OCI-LY1 (cell line): ENCODE measurements at regions not wholly inside any gene's neighbourhood (a gene's known extent, or its start where the extent isn't known, plus 50 kb on each side); places are given as distances from the start of the nearest gene placed in this dataset.

Experiments used
- H2AFZ ChIP-seq: fragments of 200-600 bp; sonication (generic), shearing (Covaris generic); 2 replicates; pipeline ENCODE4 v1.6.0; 2014; ENCODE audit warnings: antibody characterized with exemption, mild to moderate bottlenecking, low read length
- H3F3A ChIP-seq: fragments of 200-600 bp; sonication (generic), shearing (Covaris generic); 2 replicates; pipeline ENCODE4 v1.6.0; 2014; ENCODE audit warnings: mild to moderate bottlenecking, antibody characterized with exemption, low read length, moderate library complexity; ENCODE audit not compliant: insufficient read depth
- H3K27ac ChIP-seq: fragments of 200-600 bp; sonication (generic); 2 replicates; pipeline ENCODE4 v1.5.1; 2014; ENCODE audit warnings: low read length, mixed run types, mild to moderate bottlenecking, low read depth; ENCODE audit not compliant: poor library complexity, severe bottlenecking
- H3K27me3 ChIP-seq: fragments of 200-600 bp; sonication (generic); 2 replicates; pipeline ENCODE4 v1.6.0; 2014; ENCODE audit warnings: antibody characterized with exemption, mild to moderate bottlenecking, low read length, moderate library complexity; ENCODE audit not compliant: insufficient read depth
- H3K36me3 ChIP-seq: fragments of 200-600 bp; sonication (generic); 2 replicates; pipeline ENCODE4 v1.6.1; 2014; ENCODE audit warnings: mild to moderate bottlenecking, antibody characterized with exemption, low read length, moderate library complexity, mixed read lengths; ENCODE audit not compliant: insufficient read depth
- H3K4me1 ChIP-seq: fragments of 200-600 bp; sonication (generic); 2 replicates; pipeline ENCODE4 v1.5.1; 2014; ENCODE audit warnings: mild to moderate bottlenecking, low read length, moderate library complexity; ENCODE audit not compliant: insufficient read depth, severe bottlenecking
- H3K4me2 ChIP-seq: fragments of 200-600 bp; sonication (generic), shearing (Covaris generic); 2 replicates; pipeline ENCODE4 v1.6.1; 2014; ENCODE audit warnings: low read length
- H3K4me3 ChIP-seq: fragments of 200-600 bp; sonication (generic); 2 replicates; pipeline ENCODE4 v1.5.1; 2014; ENCODE audit warnings: low read length, low read depth, mild to moderate bottlenecking, mixed read lengths; ENCODE audit not compliant: poor library complexity, severe bottlenecking
- H3K79me2 ChIP-seq: fragments of 200-600 bp; shearing (Covaris generic); 2 replicates; pipeline ENCODE4 v1.6.1; 2016; ENCODE audit warnings: mixed run types, low read length, mixed read lengths; ENCODE audit not compliant: insufficient read depth
- H3K9ac ChIP-seq: fragments of 200-600 bp; sonication (generic), shearing (Covaris generic); 2 replicates; pipeline ENCODE4 v1.6.1; 2014; ENCODE audit warnings: mild to moderate bottlenecking, low read length, mixed read lengths
- H3K9me2 ChIP-seq: fragments of 200-600 bp; sonication (generic), shearing (Covaris generic); 2 replicates; pipeline ENCODE4 v1.6.1; 2014; ENCODE audit warnings: low read depth, mild to moderate bottlenecking, low read length, mixed read lengths
- H3K9me3 ChIP-seq: fragments of 200-600 bp; shearing (Covaris generic); 2 replicates; pipeline ENCODE4 v1.6.1; 2014; ENCODE audit warnings: low read length, mixed read lengths
- H4K20me1 ChIP-seq: fragments of 200-600 bp; sonication (generic), shearing (Covaris generic); 2 replicates; pipeline ENCODE4 v1.6.0; 2016; ENCODE audit warnings: mild to moderate bottlenecking, low read length; ENCODE audit not compliant: insufficient read depth
- EZH2 ChIP-seq: fragments of 200-600 bp; sonication (generic), shearing (Covaris generic); IDR thresholded peaks from 2 replicates; pipeline ENCODE4 v1.8.0; 2017; ENCODE audit warnings: borderline replicate concordance, mixed run types, mild to moderate bottlenecking, antibody characterized with exemption, low read length, moderate library complexity, mixed read lengths
- TF ChIP-seq, protein P1 (sequence below): fragments of 200-600 bp; sonication (generic), shearing (Covaris generic); IDR thresholded peaks from 2 replicates; pipeline ENCODE4 v1.5.1; 2017; ENCODE audit warnings: mild to moderate bottlenecking, antibody characterized with exemption, low read length, moderate library complexity, mixed read lengths

DNA sequence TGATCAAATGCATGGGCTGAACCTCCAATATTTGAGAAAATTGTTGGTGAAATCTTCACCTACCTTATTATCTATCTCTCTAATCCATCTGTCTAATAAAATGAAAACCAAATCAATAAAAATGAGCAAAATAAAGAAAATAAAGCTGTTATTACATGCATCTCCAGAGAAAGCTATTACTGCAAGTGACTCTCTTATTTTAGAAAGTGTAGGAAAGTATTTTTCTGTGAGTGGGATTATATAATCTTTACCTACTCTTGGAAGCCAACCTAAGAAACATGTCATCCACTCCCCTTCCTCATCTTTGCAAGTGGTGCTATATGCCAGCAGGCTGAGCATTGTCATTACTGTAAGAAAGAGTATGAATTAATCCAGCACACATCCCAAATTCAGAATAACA is 191.5 kb upstream of the RFC3 start:
- no peak for TF ChIP-seq EZH2
- TF ChIP-seq, protein P1, sequence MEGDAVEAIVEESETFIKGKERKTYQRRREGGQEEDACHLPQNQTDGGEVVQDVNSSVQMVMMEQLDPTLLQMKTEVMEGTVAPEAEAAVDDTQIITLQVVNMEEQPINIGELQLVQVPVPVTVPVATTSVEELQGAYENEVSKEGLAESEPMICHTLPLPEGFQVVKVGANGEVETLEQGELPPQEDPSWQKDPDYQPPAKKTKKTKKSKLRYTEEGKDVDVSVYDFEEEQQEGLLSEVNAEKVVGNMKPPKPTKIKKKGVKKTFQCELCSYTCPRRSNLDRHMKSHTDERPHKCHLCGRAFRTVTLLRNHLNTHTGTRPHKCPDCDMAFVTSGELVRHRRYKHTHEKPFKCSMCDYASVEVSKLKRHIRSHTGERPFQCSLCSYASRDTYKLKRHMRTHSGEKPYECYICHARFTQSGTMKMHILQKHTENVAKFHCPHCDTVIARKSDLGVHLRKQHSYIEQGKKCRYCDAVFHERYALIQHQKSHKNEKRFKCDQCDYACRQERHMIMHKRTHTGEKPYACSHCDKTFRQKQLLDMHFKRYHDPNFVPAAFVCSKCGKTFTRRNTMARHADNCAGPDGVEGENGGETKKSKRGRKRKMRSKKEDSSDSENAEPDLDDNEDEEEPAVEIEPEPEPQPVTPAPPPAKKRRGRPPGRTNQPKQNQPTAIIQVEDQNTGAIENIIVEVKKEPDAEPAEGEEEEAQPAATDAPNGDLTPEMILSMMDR = no peak
- Histone ChIP-seq H3K9ac (no peak overlapping the region), H3K9me2 (no peaks in the 10 kb centered on the region), H3K9me3 (no peaks in the 10 kb centered on the region), H3F3A (no peaks in the 10 kb centered on the region), H3K27me3 (no peaks in the 10 kb centered on the region), H4K20me1 (no peaks in the 10 kb centered on the region), H3K4me2 (no peak overlapping the region), H3K36me3 (no peaks in the 10 kb centered on the region), H3K4me3 (no peak overlapping the region), H3K4me1 (peaks cover 11% of the 10 kb centered on the region), H2AFZ (no peak overlapping the region), H3K27ac (no peak overlapping the region), H3K79me2 (no peaks in the 10 kb centered on the region)

DNA sequence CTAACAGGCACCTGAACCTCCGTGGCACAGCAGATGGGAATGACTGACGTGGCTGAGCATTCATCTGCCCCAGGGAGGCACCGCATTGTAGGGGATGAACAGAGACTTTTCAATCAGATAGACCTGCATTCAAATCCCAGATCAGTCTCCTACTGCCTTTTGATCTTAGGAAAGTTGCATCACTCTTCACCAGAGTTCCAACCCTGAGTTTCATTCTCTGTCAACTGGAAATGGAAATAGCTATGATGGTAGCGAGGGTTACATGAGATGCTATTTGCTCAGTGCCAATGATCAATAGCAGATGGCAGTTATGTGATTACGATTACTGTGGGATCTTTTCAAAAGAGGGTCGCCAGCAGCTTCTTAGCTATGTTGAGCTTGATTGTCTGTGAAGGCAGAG is 189.3 kb upstream of the RFC3 start:
- Histone ChIP-seq H3K4me2 (no peak overlapping the region), H3K27ac (no peak overlapping the region), H3K9me3 (no peaks in the 10 kb centered on the region), H3K9ac (no peak overlapping the region), H3K4me3 (no peak overlapping the region), H3K9me2 (no peaks in the 10 kb centered on the region), H3F3A (no peaks in the 10 kb centered on the region), H3K4me1 (peaks cover 15% of the 10 kb centered on the region), H3K79me2 (no peaks in the 10 kb centered on the region), H4K20me1 (no peaks in the 10 kb centered on the region), H3K27me3 (no peaks in the 10 kb centered on the region), H3K36me3 (no peaks in the 10 kb centered on the region), H2AFZ (no peak overlapping the region)
- TF ChIP-seq, protein P1 = no peak
- no peak for TF ChIP-seq EZH2

DNA sequence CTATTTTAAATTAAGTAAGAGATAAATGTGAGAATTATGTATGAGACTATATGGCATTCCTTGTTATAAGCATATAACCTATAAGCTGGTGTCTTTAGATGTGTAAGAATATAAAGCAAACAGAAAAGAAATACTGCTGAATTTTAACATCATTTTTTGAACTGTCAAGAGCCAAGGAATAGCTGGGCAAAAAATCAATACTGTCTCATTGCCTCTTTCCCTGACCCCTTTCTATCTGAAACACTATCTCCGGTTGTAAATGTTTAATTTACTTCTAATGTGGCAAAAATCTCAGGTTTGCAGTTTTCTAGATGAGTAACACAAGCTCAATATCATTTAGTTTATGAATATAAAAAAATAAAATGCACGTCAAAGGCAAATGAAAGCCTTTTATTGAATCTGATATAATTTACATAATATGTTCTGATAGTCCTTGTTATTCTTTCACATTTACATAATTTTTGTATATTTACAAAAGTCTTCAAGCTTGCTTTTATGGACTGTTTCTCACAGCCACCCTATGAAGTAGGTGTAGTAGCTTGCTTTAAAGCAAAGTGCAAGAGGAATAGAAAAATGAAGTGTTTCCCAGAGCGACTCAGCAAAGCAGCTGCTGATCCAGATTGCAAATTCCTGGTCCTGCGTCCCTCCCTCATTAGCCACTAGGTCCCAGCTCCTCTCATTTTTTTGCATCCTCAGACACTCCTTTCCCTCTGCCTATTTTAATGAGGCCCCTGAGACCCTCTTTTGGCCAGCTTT is 188.2 kb upstream of the RFC3 start:
- no peak overlapping the region for H2AFZ ChIP-seq
- TF ChIP-seq EZH2 = no peak
- TF ChIP-seq, protein P1 = no peak
- no peaks in the 10 kb centered on the region for H3K9me2 ChIP-seq
- no peaks in the 10 kb centered on the region for H3K79me2 ChIP-seq
- H3K4me1 ChIP-seq = peaks cover 17% of the 10 kb centered on the region
- H3K27me3 ChIP-seq = no peaks in the 10 kb centered on the region
- no peaks in the 10 kb centered on the region for H3K36me3 ChIP-seq
- no peaks in the 10 kb centered on the region for H3F3A ChIP-seq
- no peak overlapping the region for H3K4me2 ChIP-seq
- no peak overlapping the region for H3K9ac ChIP-seq
- no peaks in the 10 kb centered on the region for H3K9me3 ChIP-seq
- no peak overlapping the region for H3K27ac ChIP-seq
- H4K20me1 ChIP-seq = no peaks in the 10 kb centered on the region
- no peak overlapping the region for H3K4me3 ChIP-seq
